Epithelial cell of proximal tubule (primary cell): ENCODE measurements at regions not wholly inside any gene's neighbourhood (a gene's known extent, or its start where the extent isn't known, plus 50 kb on each side); places are given as distances from the start of the nearest gene placed in this dataset.
A peak's percentile ranks its signal among the peaks of the same experiment; 100 is the strongest.

Experiments used
- DNase-seq: peaks from one replicate; pipeline ENCODE4 v3.0.0-alpha.2; 2011; ENCODE audit warnings: low read depth
- H3K4me3 ChIP-seq: 2 replicates; pipeline ENCODE4 v1.5.1; 2011; ENCODE audit warnings: low read depth, mild to moderate bottlenecking, low read length
- CTCF ChIP-seq: conservative IDR thresholded peaks from 2 replicates; pipeline ENCODE4 v1.5.1; 2012; ENCODE audit warnings: low read depth, mild to moderate bottlenecking, low read length

- no peak for TF ChIP-seq CTCF
- no peak overlapping the region for H3K4me3 ChIP-seq
- no peak for DNase-seq
These were observed 126.2 kb upstream of the GPC1 start for GRCh38 chr2:240309214-240309613.

- no peak overlapping the region for H3K4me3 ChIP-seq
- no peak for DNase-seq
- TF ChIP-seq CTCF, result no peak
These were observed 125.3 kb upstream of the GPC1 start for GRCh38 chr2:240310201-240310600.

DNA sequence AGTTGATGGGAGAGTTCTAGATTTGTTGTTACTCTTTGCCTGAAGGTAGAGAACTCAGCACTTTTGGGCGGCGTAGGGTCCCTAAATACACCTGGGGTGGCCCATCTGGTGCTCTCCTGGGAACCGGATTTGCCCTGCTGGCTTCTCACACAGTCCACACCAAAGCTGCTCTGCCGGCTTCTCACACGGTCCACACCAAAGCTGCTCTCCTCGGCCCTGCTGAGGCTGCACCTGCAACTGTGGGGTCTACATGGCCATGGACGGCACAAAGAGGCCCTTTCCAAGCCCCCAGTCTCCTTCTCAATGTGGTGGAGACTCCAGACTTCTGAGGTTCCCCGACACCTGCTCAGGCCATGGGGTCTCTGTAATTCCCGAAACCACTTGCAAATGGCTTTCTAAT is 124.8 kb upstream of the GPC1 start:
- DNase-seq, result no peak
- H3K4me3 ChIP-seq, result no peak overlapping the region
- TF ChIP-seq CTCF, result no peak

GRCh38 chr2:240311821-240312220 is 123.6 kb upstream of the GPC1 start:
- no peak overlapping the region for H3K4me3 ChIP-seq
- no peak for TF ChIP-seq CTCF

GRCh38 chr2:240319221-240319854 is 116.1 kb upstream of the GPC1 start:
- DNase-seq, result no peak
- TF ChIP-seq CTCF, result no peak
- H3K4me3 ChIP-seq, result no peak overlapping the region

More at GRCh38 chr2:240311821-240312220, 123.6 kb upstream of the GPC1 start:
- DNase-seq, result no peak

DNA sequence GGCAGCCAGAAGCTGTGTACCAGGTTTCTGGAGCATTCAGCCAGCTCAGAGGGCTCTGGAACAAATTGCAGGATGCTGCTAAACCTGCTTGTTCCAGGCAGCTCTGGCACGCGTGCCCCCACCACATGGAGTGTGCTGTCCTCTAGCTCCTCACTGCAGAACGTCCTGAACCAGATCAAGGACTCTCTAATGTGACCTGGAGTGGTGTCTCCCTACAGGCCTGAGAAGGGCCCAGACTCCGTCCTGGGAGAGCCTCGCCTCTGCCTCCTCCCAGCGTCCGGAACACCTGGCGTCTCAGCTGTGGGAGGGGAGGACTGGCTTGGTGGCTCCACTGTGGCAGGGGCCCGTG is 115.6 kb upstream of the GPC1 start:
- H3K4me3 ChIP-seq, result no peak overlapping the region
- DNase-seq, result no peak
- TF ChIP-seq CTCF, result no peak

DNA sequence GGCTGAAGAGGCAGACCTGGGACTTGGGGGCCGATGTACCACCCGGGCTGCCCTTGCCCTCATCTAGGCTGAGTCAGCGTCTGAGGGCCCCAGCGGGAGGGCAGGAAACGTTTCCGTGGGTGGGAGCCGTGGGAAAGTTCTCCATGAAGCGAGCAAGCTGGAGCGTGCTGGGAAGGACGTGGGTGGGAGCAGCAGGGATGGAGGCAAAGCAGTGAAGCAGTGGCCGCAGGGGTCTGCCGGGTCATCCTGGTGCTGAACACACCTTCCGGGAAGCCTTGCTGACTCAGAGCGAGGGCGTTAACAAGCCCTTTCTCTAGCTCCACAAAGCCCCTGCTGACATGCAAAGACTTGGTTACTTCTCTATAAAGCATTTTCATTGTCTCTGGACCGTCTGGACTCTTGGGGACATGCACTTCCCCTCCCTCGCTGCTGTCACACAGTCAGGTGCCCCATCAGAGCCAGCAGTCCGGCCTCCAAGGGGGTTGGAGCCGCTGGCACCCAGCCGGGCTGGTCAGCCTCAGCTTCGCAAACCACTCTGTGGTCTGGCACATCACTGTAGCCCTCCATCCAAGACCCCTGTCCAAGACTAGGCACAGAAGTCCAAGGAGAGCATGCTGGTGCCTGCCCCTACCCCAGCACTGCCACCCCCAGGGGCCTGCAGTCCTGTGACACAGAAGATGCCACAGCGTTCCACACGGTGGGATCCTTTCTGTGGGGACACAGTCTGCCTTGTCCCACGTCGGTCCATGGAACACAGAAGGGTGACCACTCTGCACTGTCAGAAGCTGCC is 115.1 kb upstream of the GPC1 start:
- no peak for TF ChIP-seq CTCF
- peak; percentile 36 for DNase-seq
- no peak overlapping the region for H3K4me3 ChIP-seq
